Tibial nerve (tissue), 3 donors: ENCODE measurements at regions not wholly inside any gene's neighbourhood (a gene's known extent, or its start where the extent isn't known, plus 50 kb on each side); places are given as distances from the start of the nearest gene placed in this dataset.

ENCODE experiments used
- POLR2A ChIP-seq, 2 donors: fragments of 450-650 bp; IDR thresholded peaks; one replicate each; pipeline ENCODE4 v1.6.1; 2017; ENCODE audit warnings: antibody characterized with exemption in 2 of 2, mild to moderate bottlenecking in 2 of 2, moderate library complexity in 2 of 2
- TF ChIP-seq, protein P1 (sequence below), 5 experiments: fragments of 200-600 bp in 3 of 5; fragments of 450-650 bp in 2 of 5; sonication (generic) in 3 of 5; IDR thresholded peaks; one replicate each; pipeline ENCODE4 v1.5.1; 2016 to 2019; ENCODE audit warnings: antibody characterized with exemption in 5 of 5, mild to moderate bottlenecking in 3 of 5, moderate library complexity in 2 of 5

DNA sequence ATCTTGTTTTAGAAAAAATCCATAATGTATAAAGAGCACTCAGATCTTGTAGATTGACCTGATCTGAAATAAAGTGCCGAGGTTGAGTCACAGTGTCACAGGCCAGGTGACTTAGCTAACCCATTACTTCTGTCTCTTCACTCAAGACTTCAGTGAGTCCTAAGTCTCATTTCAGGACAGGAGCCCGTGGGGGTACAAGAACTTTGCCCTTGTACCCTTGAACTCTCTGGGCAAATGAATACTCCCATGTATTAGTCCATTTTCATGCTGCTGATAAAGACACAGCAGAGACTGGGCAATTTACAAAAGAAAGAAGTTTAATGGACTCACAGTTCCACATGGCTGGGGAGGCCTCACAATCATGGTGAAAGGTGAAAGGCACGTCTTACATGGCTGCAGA lies 160.2 kb downstream of the ZPLD1 start:
- TF ChIP-seq, protein P1, sequence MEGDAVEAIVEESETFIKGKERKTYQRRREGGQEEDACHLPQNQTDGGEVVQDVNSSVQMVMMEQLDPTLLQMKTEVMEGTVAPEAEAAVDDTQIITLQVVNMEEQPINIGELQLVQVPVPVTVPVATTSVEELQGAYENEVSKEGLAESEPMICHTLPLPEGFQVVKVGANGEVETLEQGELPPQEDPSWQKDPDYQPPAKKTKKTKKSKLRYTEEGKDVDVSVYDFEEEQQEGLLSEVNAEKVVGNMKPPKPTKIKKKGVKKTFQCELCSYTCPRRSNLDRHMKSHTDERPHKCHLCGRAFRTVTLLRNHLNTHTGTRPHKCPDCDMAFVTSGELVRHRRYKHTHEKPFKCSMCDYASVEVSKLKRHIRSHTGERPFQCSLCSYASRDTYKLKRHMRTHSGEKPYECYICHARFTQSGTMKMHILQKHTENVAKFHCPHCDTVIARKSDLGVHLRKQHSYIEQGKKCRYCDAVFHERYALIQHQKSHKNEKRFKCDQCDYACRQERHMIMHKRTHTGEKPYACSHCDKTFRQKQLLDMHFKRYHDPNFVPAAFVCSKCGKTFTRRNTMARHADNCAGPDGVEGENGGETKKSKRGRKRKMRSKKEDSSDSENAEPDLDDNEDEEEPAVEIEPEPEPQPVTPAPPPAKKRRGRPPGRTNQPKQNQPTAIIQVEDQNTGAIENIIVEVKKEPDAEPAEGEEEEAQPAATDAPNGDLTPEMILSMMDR (IDR thresholded peaks at IDR 0.05): no peak
- no peak for TF ChIP-seq POLR2A (IDR thresholded peaks at IDR 0.05)
